Gastrocnemius medialis (tissue), 4 donors: ENCODE measurements at regions not wholly inside any gene's neighbourhood (a gene's known extent, or its start where the extent isn't known, plus 50 kb on each side); places are given as distances from the start of the nearest gene placed in this dataset.

Source experiments
- ATAC-seq, 2 donors: fragments of 150-250 bp; one replicate each; pipeline ENCODE4 v1.9.1; 2016
- DNase-seq, 2 donors: peaks; one replicate each; pipeline ENCODE4 v3.0.0-alpha.2; 2019
- H3K27ac ChIP-seq, 4 donors: fragments of 200-600 bp; sonication (generic); 1 replicate in 1 of 4; 2 replicates in 3 of 4; pipeline ENCODE4 v1.5.1; 2016 to 2018; ENCODE audit warnings: mild to moderate bottlenecking in 2 of 4, moderate library complexity in 1 of 4
- H3K27me3 ChIP-seq, 3 donors: fragments of 200-600 bp; sonication (generic) in 2 of 3; 1 replicate in 1 of 3; 2 replicates in 2 of 3; pipeline versions ENCODE4 v1.5.1 to v1.6.0; 2016 to 2019; ENCODE audit warnings: mild to moderate bottlenecking in 1 of 3, moderate library complexity in 1 of 3
- H3K36me3 ChIP-seq, 2 donors: fragments of 200-600 bp; sonication (generic) in 1 of 2; one replicate each; pipeline ENCODE4 v1.5.1; 2017 to 2018
- H3K4me1 ChIP-seq, 2 donors: fragments of 200-600 bp; sonication (generic) in 1 of 2; one replicate each; pipeline ENCODE4 v1.5.1; 2016 to 2017; ENCODE audit warnings: mild to moderate bottlenecking in 2 of 2
- H3K4me3 ChIP-seq, 4 donors: fragments of 200-600 bp; sonication (generic) in 3 of 4; 1 replicate in 1 of 4; 2 replicates in 3 of 4; pipeline ENCODE4 v1.5.1; 2016 to 2019; ENCODE audit warnings: mild to moderate bottlenecking in 2 of 4
- H3K9me3 ChIP-seq, 3 donors: fragments of 200-600 bp; sonication (generic) in 2 of 3; 1 replicate in 1 of 3; 2 replicates in 2 of 3; pipeline ENCODE4 v1.5.1; 2016 to 2019
- CTCF ChIP-seq, 5 experiments: fragments of 450-650 bp in 3 of 5; fragments of 200-600 bp in 2 of 5; sonication (generic) in 2 of 5; IDR thresholded peaks in 4 of 5; conservative IDR thresholded peaks in 1 of 5; 1 replicate in 4 of 5; 2 replicates in 1 of 5; pipeline ENCODE4 v1.5.1; 2016 to 2019; ENCODE audit warnings: antibody characterized with exemption in 5 of 5, mild to moderate bottlenecking in 3 of 5, moderate library complexity in 3 of 5
- POLR2A ChIP-seq, 2 donors: fragments of 450-650 bp; IDR thresholded peaks; one replicate each; pipeline ENCODE4 v1.6.1; 2017; ENCODE audit warnings: antibody characterized with exemption in 2 of 2, mild to moderate bottlenecking in 2 of 2, moderate library complexity in 2 of 2
- in situ Hi-C, 4 donors: fragments of 200-750 bp; cut with MboI; loops; one replicate each; pipeline versions ENCODE4 v1.15.0 to v1.8.0; 2017; ENCODE audit warnings: low sequenced_read_pairs in 4 of 4
- intact Hi-C: fragments of 100-400 bp; cut with DNase I; formaldehyde crosslinking; loops from one replicate; pipeline ENCODE4 v1.15.1; 2023; ENCODE audit warnings: low total_unique reads

GRCh38 chr12:67754933-67755697 is 106.6 kb downstream of the DYRK2 start:
- no peak overlapping the region for H3K27ac ChIP-seq
- no peaks in the 10 kb centered on the region for H3K27me3 ChIP-seq
- no peak for ATAC-seq
- no peak for DNase-seq
- intact Hi-C loops (no loop called here), in situ Hi-C loops (no loop called here)
- H3K36me3 ChIP-seq, result no peaks in the 10 kb centered on the region
- TF ChIP-seq POLR2A (IDR thresholded peaks at IDR 0.05) (no peak), CTCF (IDR thresholded peaks at IDR 0.05 in 4 of 5, conservative IDR thresholded peaks at IDR 0.05 in 1 of 5) (no peak)
- H3K4me3 ChIP-seq, result no peak overlapping the region
- peaks cover 4 to 25% of the 10 kb centered on the region in 2 donors for H3K4me1 ChIP-seq
- H3K9me3 ChIP-seq, result no peaks in the 10 kb centered on the region

DNA sequence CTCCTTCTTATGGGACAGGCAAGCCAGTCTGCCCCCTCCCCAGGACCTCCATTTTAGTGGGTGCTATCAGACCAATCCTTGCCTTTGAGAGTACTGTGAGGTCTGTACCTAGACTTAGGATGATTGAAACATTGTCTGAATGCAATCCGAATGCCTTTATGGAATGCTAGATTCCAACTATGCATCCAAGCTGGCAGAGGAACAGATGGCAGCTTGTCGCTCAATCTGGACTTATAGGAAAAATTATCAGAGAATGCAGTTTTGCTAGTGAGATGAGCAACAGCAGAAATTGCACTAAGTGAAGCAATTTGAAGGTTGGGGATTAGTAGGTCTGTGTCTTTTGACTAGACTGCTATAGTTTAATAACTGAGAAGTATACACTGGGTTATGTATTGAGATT is 109.1 kb downstream of the DYRK2 start:
- intact Hi-C loops (no loop called here), in situ Hi-C loops (no loop called here)
- no peaks in the 10 kb centered on the region for H3K9me3 ChIP-seq
- peaks cover 0 to 12% of the 10 kb centered on the region in 2 donors for H3K4me1 ChIP-seq
- H3K27ac ChIP-seq, result no peak overlapping the region
- TF ChIP-seq POLR2A (IDR thresholded peaks at IDR 0.05), result no peak
- no peak for TF ChIP-seq CTCF (IDR thresholded peaks at IDR 0.05 in 4 of 5, conservative IDR thresholded peaks at IDR 0.05 in 1 of 5)
- H3K27me3 ChIP-seq, result no peaks in the 10 kb centered on the region
- ATAC-seq (no peak), DNase-seq (no peak)
- H3K36me3 ChIP-seq, result no peaks in the 10 kb centered on the region
- no peak overlapping the region for H3K4me3 ChIP-seq

GRCh38 chr12:67758119-67758518 is 109.6 kb downstream of the DYRK2 start:
- no peak for TF ChIP-seq CTCF (IDR thresholded peaks at IDR 0.05 in 4 of 5, conservative IDR thresholded peaks at IDR 0.05 in 1 of 5)
- no peak for TF ChIP-seq POLR2A (IDR thresholded peaks at IDR 0.05)

DNA sequence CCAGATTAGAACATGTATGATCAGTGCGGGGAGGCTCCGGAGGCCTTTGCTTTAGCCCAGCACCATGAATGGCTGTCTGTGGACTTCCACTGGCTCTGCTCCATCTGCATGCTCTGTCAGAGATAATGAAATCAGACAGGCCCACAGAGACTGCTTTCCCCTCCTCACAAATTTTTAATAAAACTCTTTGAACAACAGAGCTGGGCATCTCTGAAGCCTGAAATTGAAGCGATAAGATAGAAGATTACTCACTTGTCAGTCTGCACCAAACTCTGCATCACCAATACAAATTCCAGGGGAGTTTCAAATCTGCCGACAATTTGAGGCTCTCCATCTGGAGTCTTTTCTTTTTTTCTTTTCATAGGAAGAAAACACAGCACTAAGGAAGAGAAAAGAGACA is 110.0 kb downstream of the DYRK2 start:
- in situ Hi-C loops, result no loop called here
- DNase-seq, result no peak
- Histone ChIP-seq H3K4me1 (peaks cover 0 to 12% of the 10 kb centered on the region in 2 donors), H3K4me3 (no peak overlapping the region), H3K27me3 (no peaks in the 10 kb centered on the region), H3K9me3 (no peaks in the 10 kb centered on the region), H3K36me3 (no peaks in the 10 kb centered on the region), H3K27ac (no peak overlapping the region)
- intact Hi-C loops, result no loop called here
- ATAC-seq, result no peak
- no peak for TF ChIP-seq POLR2A (IDR thresholded peaks at IDR 0.05)
- no peak for TF ChIP-seq CTCF (IDR thresholded peaks at IDR 0.05 in 4 of 5, conservative IDR thresholded peaks at IDR 0.05 in 1 of 5)

More at GRCh38 chr12:67758119-67758518, 109.6 kb downstream of the DYRK2 start:
- Histone ChIP-seq H3K9me3 (no peaks in the 10 kb centered on the region), H3K4me3 (no peak overlapping the region), H3K36me3 (no peaks in the 10 kb centered on the region), H3K4me1 (peaks cover 0 to 12% of the 10 kb centered on the region in 2 donors), H3K27ac (no peak overlapping the region), H3K27me3 (no peaks in the 10 kb centered on the region)
- DNase-seq (no peak), ATAC-seq (no peak)
- in situ Hi-C loops, result no loop called here
- intact Hi-C loops, result no loop called here
